T-helper 1 cell (primary cell): ENCODE measurements at regions not wholly inside any gene's neighbourhood (a gene's known extent, or its start where the extent isn't known, plus 50 kb on each side); places are given as distances from the start of the nearest gene placed in this dataset.

Source experiments
- DNase-seq, 5 donors: peaks; one replicate each; pipeline ENCODE4 v3.0.0-alpha.2; 2012 to 2020

GRCh38 chr6:91433660-91434534 lies 847.0 kb upstream of the MAP3K7 start:
- no peak for DNase-seq

- DNase-seq = no peak
Observed at GRCh38 chr6:91428953-91429560, 842.2 kb upstream of the MAP3K7 start.

GRCh38 chr6:91428296-91428695 lies 841.4 kb upstream of the MAP3K7 start:
- no peak for DNase-seq

DNA sequence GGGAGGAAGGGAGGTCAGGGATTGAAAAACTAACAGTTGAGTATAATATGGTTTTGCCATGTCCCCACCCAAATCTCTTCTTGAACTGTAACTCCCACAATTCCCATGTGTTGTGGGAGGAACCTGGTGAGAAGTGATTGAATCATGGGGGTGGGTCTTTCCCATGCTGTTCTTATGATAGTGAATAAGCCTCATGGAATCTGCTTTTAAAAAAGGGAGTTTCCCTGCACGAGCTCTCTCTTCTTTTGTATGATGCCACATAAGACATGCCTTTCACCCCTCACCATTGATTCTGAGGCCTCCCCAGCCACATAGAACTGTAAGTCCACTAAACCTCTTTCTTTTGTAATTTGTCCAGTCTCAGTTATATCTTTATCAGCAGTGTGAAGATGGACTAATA lies 833.4 kb upstream of the MAP3K7 start:
- no peak for DNase-seq

DNA sequence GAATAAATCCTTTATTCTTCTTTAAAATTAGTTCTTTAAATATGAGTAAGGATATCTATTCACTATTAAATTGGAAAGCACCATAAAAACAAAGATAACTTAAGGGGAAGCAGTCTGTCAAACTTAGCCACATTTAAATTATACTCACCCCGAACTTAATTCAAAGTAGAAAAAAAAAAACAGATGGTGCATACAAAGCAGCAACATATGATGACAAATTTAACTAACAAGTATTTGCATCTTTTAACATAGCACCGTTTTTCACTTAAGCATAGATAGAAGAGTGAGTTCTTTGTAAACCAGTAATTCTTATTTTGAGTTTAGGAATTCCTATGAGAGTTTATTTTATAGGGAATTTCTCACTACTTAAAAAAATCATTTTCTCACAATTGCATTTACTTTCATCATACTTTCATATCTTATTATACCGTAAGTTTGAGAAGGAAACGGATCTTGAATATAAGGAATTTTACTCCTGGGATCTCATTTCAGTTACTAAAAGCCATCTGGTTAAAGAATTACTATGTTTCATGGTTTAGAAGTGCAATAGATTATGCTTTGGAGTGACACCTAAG lies 828.2 kb upstream of the MAP3K7 start:
- no peak for DNase-seq

DNA sequence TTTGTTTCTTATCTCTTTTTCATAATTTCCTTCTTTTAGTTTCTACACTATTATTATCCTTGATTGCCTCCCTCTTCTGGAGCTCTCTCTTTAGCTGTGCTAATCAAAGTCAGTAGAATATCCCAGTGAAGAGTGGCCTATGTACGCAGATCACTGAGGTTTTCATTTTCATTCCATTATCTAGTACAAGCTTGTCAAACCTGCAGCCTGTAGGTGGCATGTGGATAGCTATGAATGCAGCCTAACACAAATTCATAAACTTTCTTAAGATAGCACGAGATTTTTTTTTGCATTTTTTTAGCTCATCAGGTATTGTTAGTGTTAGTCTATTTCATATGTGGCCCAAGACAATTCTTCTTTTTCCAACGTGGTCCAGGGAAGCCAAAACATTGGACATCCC lies 825.7 kb upstream of the MAP3K7 start:
- DNase-seq = no peak

- no peak for DNase-seq
Observed at GRCh38 chr6:91407706-91408105, 820.8 kb upstream of the MAP3K7 start.

DNA sequence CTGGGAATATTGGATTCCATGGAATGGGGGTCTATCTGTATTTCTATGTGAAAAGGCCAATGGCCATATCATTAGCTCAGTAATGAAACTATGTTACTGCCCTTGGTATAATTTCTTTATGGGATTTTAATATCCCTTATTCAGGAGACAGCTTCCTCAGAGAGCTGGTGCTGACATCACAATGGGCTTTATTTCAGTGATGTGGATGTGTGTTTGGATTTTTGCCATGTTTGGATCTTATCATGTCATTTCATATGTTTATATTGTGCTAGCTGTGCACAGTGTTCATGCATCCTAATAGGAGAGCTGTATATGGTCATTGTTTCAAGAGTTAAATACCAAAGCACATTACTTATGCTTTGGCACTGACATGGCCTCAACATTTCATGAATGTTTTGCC lies 806.1 kb upstream of the MAP3K7 start:
- no peak for DNase-seq

GRCh38 chr6:91387290-91388059 lies 800.6 kb upstream of the MAP3K7 start:
- DNase-seq = no peak

DNA sequence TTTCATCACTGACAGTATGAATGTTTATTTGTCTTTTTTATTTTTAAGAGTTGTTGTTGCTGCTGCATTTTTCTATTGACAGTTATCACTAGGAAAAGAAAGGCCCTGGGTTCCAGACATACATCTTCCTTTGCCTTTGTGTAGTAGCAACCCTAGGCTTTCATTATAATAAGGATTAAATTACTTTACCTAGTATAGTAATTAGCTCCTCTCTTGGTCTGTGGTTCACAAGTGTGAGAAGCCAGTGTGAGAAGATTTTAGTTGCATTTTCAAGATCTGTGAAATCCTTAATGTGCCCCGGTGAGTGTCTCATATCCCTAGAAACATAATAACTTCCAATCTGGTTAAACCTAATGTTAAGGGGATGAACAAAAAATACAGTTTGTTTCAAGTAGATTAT lies 799.3 kb upstream of the MAP3K7 start:
- DNase-seq = no peak

DNA sequence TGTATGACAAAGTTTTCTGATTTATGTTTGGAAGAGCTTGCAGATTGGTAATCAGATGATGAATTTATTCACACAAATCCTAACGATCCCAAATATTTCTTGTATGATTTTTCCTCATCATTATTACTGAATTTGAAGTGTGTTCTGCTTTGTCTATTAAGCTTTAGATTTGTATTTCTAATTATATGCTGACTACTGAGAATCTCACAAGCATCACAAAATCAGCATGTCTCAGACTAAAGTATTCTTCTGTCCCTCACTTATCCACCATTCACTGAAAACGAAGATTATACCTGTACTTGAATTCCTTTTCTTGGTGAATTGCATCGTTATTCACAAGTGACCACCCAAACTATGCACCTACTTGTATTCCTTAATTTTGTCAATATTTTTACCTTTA lies 796.3 kb upstream of the MAP3K7 start:
- DNase-seq = no peak

GRCh38 chr6:91376686-91377085 lies 789.8 kb upstream of the MAP3K7 start:
- no peak for DNase-seq

GRCh38 chr6:91366781-91367180 lies 779.9 kb upstream of the MAP3K7 start:
- no peak for DNase-seq

DNA sequence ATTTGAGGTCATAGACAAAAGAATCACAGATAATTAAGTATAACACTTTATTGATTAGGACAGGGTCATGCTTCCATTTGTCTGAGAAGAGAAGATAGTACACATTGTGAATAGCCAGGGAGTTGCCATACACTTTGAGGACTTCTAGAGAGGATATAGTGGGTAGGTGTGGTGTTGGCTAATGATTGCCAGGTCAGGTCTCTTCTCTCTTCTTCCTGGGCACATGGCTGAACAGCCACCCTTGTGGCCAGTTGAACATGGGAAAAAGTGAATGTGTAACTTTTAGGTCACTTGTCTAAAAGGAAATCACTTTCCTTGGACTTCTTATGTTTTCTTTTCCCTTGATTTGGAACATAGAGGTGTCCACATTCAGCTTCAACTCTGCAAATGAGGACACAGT lies 772.1 kb upstream of the MAP3K7 start:
- no peak for DNase-seq

- no peak for DNase-seq
Observed at GRCh38 chr6:91352878-91353277, 766.0 kb upstream of the MAP3K7 start.

DNA sequence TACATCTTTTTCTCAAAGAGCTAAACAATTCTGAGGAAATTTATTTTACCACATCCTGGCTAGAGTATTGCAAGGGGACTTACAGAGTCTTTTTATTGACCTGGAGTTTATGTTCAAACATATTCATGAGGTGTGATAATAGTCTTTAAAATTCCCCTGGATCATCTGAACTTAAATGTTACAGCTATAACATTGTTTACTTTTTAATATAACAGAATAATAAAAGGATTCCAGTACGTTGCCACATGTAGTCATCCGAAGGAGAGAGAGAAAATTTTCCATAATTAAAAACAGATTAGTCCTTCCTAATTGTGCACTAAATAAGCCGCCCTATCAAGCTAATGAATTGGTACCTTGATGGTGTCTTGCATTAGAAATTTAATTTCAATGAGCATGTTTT lies 765.4 kb upstream of the MAP3K7 start:
- no peak for DNase-seq

DNA sequence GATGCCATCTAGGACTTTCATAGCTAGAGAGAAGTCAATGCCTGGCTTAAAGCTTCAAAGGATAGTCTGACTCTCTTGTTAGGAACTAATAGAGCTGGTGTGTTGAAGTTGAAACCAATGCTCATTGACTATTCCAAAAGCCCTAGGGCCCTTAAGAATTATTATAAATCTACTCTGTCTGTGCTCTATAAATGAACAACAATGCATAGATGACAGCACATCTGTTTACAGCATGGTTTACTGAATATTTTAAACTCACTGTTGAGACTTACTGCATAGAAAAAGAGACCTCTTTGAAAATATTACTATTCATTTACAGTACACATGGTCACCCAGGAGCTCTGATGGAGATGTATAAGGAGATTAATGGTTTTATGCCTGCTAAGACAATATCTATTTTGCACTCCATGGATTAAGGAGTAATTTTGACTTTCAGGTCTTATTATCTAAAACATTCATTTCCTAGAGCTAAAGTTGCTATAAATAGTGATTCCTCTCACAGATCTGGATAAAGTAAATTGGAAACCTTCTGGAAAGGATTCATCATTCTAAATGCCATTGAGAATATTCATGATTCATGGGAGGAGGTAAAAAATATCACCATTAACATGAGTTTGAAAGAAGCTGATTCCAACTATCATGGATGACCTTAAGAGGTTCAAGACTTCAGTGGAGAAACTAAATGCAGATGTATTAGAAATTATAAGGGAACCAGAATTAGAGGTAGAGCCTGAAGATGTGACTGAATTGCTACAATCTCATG lies 763.5 kb upstream of the MAP3K7 start:
- no peak for DNase-seq

- no peak for DNase-seq
Observed at GRCh38 chr6:91341473-91341872, 754.6 kb upstream of the MAP3K7 start.

- DNase-seq = no peak
Observed at GRCh38 chr6:91340896-91341395, 754.1 kb upstream of the MAP3K7 start.

- DNase-seq = no peak
Observed at GRCh38 chr6:91337967-91338366, 751.1 kb upstream of the MAP3K7 start.

DNA sequence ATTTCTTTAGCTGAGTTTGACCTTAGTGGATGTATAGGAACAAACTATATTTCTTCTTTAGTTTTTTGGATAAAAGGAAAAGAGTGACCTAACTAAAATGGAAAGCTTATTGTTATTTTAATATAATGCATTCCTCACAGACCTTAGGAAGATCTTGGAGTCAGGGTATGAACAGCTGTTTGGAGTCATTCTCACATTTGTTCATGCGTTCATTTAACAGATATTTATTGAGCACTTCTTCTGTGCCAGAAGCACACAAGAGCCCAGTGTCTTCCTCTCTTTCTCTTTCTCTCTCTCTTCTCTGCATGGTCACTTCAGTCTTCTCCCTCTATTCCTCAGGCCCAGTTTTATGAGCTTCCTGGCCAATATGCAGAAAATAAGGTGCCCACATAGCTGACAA lies 744.0 kb upstream of the MAP3K7 start:
- DNase-seq = no peak

GRCh38 chr6:91328241-91328640 lies 741.4 kb upstream of the MAP3K7 start:
- DNase-seq = no peak
